Activated CD4-positive, CD25-positive, alpha-beta regulatory T cell treated with anti-CD3 and anti-CD28 coated beads, Interleukin-2, amount 50 U/mL, for 24 hours (primary cell): ENCODE measurements at regions not wholly inside any gene's neighbourhood (a gene's known extent, or its start where the extent isn't known, plus 50 kb on each side); places are given as distances from the start of the nearest gene placed in this dataset.
"Not testable (repeated sequence)": the region's sequence is repeated elsewhere in the genome, so short reads cannot be mapped to it uniquely, and the experiment has no call there.

Experiments
- ATAC-seq, 2 donors: fragments of 150-1000 bp; cut with Tn5 transposase; one replicate each; pipeline ENCODE4 v1.10.0; 2021; ENCODE audit warnings: mild to moderate bottlenecking in 1 of 2, moderate library complexity in 1 of 2

- ATAC-seq: peak in 1 of 2 donors; percentile 24
Observed at GRCh38 chrY:21034151-21035061, 278.5 kb downstream of the RPS4Y2 start.

GRCh38 chrY:21037398-21037797, 281.5 kb downstream of the RPS4Y2 start:
- not testable (repeated sequence) for ATAC-seq

GRCh38 chrY:21039811-21040210, 283.9 kb downstream of the RPS4Y2 start:
- ATAC-seq: no peak

- ATAC-seq: not testable (repeated sequence)
Observed at GRCh38 chrY:21040711-21041110, 284.8 kb downstream of the RPS4Y2 start.

DNA sequence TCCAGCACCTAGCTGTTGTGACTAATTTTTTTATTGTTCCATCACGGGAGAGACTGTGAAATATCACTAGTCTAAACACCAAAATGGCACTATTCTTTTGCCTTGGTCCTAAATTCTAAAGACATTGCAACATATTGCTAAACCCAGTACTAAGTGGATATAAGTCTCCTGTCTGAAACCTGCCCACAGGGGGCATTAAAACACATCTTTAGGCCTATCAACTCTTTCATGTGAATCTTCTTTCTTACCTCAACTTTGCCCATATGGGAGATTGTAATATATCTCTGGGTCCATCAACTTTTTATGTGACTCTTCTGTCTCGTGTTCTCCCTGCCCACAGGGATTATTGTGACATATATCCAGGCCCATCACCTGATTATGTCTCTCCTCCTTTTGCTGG, 317.2 kb downstream of the RPS4Y2 start:
- ATAC-seq: peak in 1 of 2 donors; percentile 51

DNA sequence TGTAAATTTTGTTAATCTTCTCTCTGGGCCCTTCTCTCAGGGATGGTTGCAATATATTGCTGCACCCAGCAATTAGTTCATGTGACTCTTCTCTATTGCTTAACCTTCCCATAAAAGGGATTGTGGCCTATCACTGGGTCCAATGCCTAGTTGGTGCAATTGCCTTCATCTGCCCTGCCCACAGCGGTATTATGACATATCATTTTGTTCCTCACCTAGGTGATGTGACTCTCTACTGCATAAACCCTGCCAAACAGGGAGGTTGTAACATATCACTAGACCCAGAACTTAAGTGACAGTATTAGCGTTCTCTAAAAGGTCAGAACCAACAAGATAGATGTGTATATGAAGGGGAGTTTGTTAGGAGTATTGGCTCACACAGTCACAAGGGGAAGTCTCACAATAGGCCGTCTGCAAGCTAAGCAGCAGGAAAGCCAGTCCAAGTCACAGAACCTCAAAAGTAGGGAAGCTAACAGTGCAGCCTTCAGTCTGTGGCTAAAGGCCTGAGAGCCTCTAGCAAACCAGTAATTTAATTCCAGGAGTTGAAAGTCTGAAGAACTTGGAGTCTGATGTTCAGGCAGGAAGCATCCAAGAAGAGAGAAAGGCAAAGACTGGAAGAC, 317.8 kb downstream of the RPS4Y2 start:
- ATAC-seq: no peak

DNA sequence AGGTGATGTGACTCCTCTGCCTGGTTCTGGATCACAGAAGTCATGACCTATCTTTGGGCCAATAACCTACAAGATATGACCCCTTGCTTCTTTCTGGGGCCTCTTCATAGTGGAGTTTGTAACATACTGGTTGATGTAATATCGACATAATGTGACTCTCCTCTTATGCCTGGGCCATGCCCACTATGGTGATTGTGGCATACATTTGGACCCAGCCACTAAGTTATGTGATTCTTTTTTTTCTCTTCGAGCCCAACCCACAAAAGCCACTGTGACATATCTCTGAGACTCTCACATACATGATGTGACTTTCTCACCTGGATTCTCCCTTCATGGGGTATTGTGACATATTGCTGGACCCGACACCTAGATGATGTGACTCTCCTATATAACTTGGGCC, 319.8 kb downstream of the RPS4Y2 start:
- no peak for ATAC-seq

DNA sequence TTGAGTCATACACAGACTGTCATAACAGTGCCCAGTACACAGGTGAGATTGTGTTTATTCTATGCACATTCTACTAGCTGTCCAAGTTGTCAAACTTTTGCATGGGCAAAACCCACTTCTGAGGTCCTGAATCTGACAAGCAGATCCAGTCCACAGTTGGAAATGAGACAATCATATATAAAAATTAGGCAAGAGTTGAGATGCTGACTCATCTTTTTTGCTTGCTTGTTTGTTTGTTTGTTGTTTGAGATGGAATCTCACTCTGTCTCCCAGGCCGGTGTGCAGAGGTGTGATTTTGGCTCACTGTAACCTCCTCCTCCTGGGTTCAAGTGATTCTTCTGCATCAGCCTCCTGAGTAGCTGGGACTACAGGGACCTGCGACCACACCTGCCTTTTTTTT, 323.8 kb downstream of the RPS4Y2 start:
- no peak for ATAC-seq

GRCh38 chrY:21081640-21082611, 326.0 kb downstream of the RPS4Y2 start:
- peak; percentile 55 to 56 for ATAC-seq

DNA sequence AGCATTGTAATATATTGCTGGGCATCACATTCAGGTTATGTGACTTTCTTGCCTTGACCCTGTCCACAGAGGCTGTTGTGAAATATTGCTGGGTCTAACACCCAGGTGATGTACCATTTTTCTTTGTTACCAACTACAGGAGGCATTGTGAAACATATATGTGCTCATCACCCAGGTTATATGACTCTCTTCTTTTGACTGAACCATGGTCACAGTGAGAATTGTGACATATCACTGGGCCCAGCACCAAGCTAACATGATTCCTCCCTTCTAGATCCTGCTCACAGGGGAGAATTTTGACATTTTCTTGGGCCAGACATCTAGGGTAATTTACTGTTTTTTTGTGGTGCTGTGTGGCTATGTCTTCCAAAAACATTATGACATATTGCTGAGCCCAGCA, 326.7 kb downstream of the RPS4Y2 start:
- ATAC-seq: peak; percentile 39 to 52

GRCh38 chrY:21091909-21092308, 336.0 kb downstream of the RPS4Y2 start:
- no peak for ATAC-seq

DNA sequence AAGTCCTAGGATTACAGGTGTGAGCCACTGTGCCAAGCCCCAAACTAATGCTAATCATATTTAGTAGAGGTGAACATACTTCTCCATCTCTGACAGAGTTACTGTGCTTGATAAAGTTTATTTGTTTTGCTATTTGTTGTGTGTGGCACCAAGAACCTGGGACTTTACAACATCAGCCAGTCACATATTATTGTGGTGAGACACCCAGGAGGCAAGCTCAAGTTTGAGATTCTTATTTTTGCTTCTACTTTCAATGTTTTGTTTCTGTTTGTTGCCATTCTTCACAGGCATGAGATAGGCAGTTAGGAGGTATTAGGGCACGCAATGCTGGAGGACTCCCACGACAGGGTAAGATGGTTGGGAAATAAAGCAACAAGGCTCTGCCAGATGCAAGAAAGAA, 346.6 kb downstream of the RPS4Y2 start:
- ATAC-seq: peak; percentile 40 to 41

GRCh38 chrY:21103885-21104284, 348.0 kb downstream of the RPS4Y2 start:
- ATAC-seq: peak in 1 of 2 donors; percentile 48

DNA sequence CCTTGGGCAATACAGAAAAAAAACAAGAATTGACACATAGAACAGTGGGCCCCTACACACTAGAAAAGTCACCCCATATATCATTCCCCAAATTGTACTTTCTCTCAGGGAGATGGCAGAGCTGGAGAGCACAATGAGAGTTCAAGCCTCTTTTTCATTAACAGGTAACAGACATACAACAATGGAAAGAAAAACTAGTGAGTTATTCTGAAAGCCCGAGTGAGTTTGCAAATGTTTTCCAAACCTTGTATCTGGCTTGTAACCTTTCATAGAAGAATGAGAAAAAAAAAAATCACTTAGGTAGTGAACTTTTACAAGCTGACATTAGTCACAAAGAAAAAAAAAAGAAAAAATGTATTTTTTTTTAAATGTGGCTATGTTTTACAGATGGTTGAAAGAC, 349.6 kb downstream of the RPS4Y2 start:
- ATAC-seq: peak; percentile 53 to 70

- ATAC-seq: peak; percentile 71 to 73
Observed at GRCh38 chrY:21111313-21111712, 355.4 kb downstream of the RPS4Y2 start.

GRCh38 chrY:21121065-21121464, 365.2 kb downstream of the RPS4Y2 start:
- no peak for ATAC-seq

GRCh38 chrY:21135591-21135990, 375.5 kb upstream of the RBMY1B start:
- no peak for ATAC-seq

DNA sequence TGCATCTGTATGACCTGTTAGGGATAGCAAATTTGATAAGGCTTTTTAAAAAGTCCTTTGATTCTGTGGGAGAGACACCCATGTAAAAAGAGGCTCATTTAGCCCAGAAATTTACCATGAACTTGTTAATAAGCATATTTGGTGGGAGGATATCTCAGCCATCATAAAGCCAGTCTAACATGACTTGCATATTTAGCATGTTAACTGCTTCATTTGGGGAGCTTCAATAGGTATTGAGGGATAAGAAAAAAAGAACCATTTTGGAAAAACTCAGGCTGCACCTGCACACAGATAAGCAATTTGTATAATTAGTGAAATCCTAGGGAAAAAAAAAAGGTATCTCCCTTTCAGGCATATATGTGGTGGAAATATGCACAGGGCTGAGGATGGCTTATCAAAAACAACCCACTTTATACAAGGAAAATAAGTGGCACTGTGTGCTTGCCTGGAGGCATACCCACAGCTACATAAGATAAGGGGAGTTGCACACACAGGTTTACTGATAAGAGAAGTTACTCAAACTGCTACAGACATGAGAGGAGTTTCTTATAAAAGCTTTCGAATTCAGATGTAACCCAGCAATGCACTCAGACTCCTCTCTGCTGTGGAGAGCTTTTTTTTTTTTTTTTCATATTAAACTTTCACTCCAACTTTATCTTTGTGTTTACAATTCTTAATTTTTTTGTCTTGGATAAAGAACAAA, 372.9 kb upstream of the RBMY1B start:
- peak; percentile 75 to 80 for ATAC-seq

DNA sequence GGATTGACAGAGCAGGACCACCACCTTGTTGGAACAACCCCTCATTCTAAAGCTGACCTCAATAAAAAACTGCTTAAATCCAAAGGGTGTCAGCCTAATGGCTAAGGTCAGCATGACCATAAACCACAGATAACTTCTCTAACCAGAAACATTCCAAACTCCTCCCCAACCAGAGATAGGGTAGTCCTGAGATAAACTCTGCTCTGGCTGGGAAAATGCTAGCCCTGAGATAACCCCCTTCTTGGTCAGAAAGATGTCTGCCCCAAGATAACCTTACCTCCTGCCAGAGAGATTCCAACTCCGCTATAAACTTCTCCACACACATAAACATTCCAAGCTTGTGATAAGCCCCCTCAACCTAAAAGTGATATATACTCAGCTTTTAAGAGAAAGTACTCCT, 364.8 kb upstream of the RBMY1B start:
- no peak for ATAC-seq

DNA sequence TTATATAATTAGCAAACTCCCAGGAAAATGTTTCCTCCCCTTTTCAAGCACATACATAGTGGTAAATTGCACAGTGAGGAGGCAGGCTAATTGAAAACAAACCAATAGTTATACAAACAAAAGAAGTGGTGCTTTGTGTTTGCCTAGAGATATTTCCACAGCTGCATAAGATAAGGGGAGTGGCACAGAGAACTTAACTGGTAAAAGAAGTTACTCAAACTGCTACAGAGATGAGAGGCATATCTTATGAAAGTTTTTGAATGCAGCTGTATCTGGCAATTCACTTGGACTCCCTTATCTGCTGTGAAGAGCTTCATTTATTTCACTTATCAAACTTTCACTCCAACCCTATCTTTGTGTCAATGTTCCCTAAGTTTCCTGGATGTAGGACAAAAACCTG, 361.2 kb upstream of the RBMY1B start:
- peak in 1 of 2 donors; percentile 38 for ATAC-seq

- ATAC-seq: no peak
Observed at GRCh38 chrY:21169821-21170220, 341.3 kb upstream of the RBMY1B start.
